GM12878 (cell line): ENCODE measurements at regions not wholly inside any gene's neighbourhood (a gene's known extent, or its start where the extent isn't known, plus 50 kb on each side); places are given as distances from the start of the nearest gene placed in this dataset.

Source experiments
- ATAC-seq: fragments of 200-7000 bp; cut with Tn5 transposase; 3 replicates; pipeline ENCODE4 v1.9.1; 2020; ENCODE audit warnings: mild to moderate bottlenecking, moderate library complexity
- BruUV-seq: library from RNA; stranded (reverse); fragments of 400-500 nt; replicated peaks from 2 replicates; lab custom pipeline; 2021; lab: Mats Ljungman, UMichigan
- CTCF ChIA-PET: fragments of 300-600 bp; sonication (Branson Sonifier 250); formaldehyde crosslinking; extraction: SDS; loops from one replicate; lab custom pipeline; 2021; ENCODE audit warnings: inconsistent platforms; lab: Yijun Ruan, JAX
- POLR2A ChIA-PET: fragments of 350-600 bp; formaldehyde crosslinking; extraction: SDS; loops from one replicate; lab custom pipeline; 2021; ENCODE audit warnings: inconsistent platforms; lab: Charles Lee
- RAD21 ChIA-PET: fragments of 300-600 bp; sonication (Branson Sonifier 250); formaldehyde crosslinking; loops from one replicate; lab custom pipeline; 2023; ENCODE audit warnings: antibody characterized with exemption; ENCODE audit not compliant: unreplicated experiment; lab: Charles Lee
- SMC1A ChIA-PET: fragments of 300-600 bp; sonication (Branson Sonifier 250); formaldehyde crosslinking; loops from one replicate; lab custom pipeline; 2023; ENCODE audit not compliant: unreplicated experiment, uncharacterized antibody; lab: Charles Lee
- DNase-seq: peaks from one replicate; pipeline ENCODE4 v3.0.0-alpha.2; 2011; ENCODE audit warnings: low read depth, low spot score
- FAIRE-seq: peaks from 3 replicates; lab custom pipeline; 2011; peaks lifted over from hg19 to GRCh38; lab: Jason Lieb, UNC
- H2AFZ ChIP-seq: 2 replicates; pipeline ENCODE4 v1.6.0; 2011; ENCODE audit warnings: low read depth, low read length, control low read depth; ENCODE audit not compliant: control insufficient read depth
- H3K27ac ChIP-seq: 2 replicates; pipeline ENCODE4 v1.5.1; 2011; ENCODE audit warnings: control low read depth; ENCODE audit not compliant: control insufficient read depth, insufficient read depth
- H3K27me3 ChIP-seq, 2 experiments: replicated peaks in 1 of 2; 2 replicates each; pipeline versions ENCODE4 v1.6.0 to v1.6.1; 2011; ENCODE audit warnings: low read length in 1 of 2; ENCODE audit not compliant: control insufficient read depth in 2 of 2, insufficient read depth in 2 of 2
- H3K36me3 ChIP-seq, 2 experiments: 2 replicates each; pipeline ENCODE4 v1.5.1; 2011; ENCODE audit warnings: low read length in 1 of 2; ENCODE audit not compliant: control insufficient read depth in 2 of 2, insufficient read depth in 2 of 2
- H3K4me1 ChIP-seq: 2 replicates; pipeline ENCODE4 v1.6.1; 2011; ENCODE audit warnings: mild to moderate bottlenecking, low read length, moderate library complexity, mixed read lengths; ENCODE audit not compliant: control insufficient read depth, insufficient read depth
- H3K4me2 ChIP-seq: 2 replicates; pipeline ENCODE4 v1.6.0; 2011; ENCODE audit warnings: control low read depth; ENCODE audit not compliant: control insufficient read depth, insufficient read depth
- H3K4me3 ChIP-seq: fragments of 200-600 bp; sonication (generic); 2 replicates; pipeline ENCODE4 v1.5.1; 2016
- H3K79me2 ChIP-seq: 2 replicates; pipeline ENCODE4 v1.6.0; 2011; ENCODE audit warnings: low read length; ENCODE audit not compliant: control insufficient read depth, insufficient read depth
- H3K9ac ChIP-seq: 2 replicates; pipeline ENCODE4 v1.8.0; 2011; ENCODE audit warnings: low read length, control low read depth, mixed read lengths; ENCODE audit not compliant: control insufficient read depth, insufficient read depth
- H3K9me3 ChIP-seq: replicated peaks from 3 replicates; pipeline ENCODE4 v1.5.1; 2011; ENCODE audit warnings: mild to moderate bottlenecking, low read length; ENCODE audit not compliant: control insufficient read depth, insufficient read depth
- H4K20me1 ChIP-seq: 2 replicates; pipeline ENCODE4 v1.6.0; 2011; ENCODE audit not compliant: control insufficient read depth, insufficient read depth
- JUNB ChIP-seq: IDR thresholded peaks from 2 replicates; pipeline ENCODE4 v1.6.1; 2016; ENCODE audit warnings: antibody characterized with exemption, mild to moderate bottlenecking
- PAX5 ChIP-seq: IDR thresholded peaks from 2 replicates; pipeline ENCODE4 v1.6.1; 2011; ENCODE audit warnings: low read depth, low read length, borderline replicate concordance
- SREBF2 ChIP-seq: IDR thresholded peaks from 2 replicates; pipeline ENCODE4 v1.6.1; 2012; ENCODE audit warnings: mild to moderate bottlenecking, low read length
- SUZ12 ChIP-seq: fragments of 200-600 bp; sonication (generic); IDR thresholded peaks from one replicate; pipeline ENCODE4 v1.6.1; 2018; ENCODE audit warnings: antibody characterized with exemption, mild to moderate bottlenecking; ENCODE audit not compliant: unreplicated experiment
- ZNF274 ChIP-seq: IDR thresholded peaks from one replicate; pipeline ENCODE4 v1.8.0; 2011; ENCODE audit not compliant: insufficient read length, insufficient read depth
- WGBS: methylation state at CpG from one replicate; pipeline ENCODE4 v1.1.6; 2016; ENCODE audit warnings: low lambda C conversion rate; ENCODE audit not compliant: insufficient replicate concordance, insufficient coverage; ENCODE audit errors: missing lambda C conversion rate; 5-methylcytosine and 5-hydroxymethylcytosine counted together
- in situ Hi-C: fragments of 300-500 bp; cut with MboI; formaldehyde crosslinking; loops from 9 replicates; pipeline ENCODE4 v1.14.3; 2018; ENCODE audit warnings: mixed read lengths
- intact Hi-C: fragments of 100-400 bp; cut with micrococcal nuclease; formaldehyde crosslinking; loops from one replicate; pipeline ENCODE4 v1.14.2; 2022; ENCODE audit not compliant: unreplicated experiment
- TF ChIP-seq, protein P1 (sequence below): fragments of 450-650 bp; IDR thresholded peaks from 2 replicates; pipeline ENCODE4 v1.6.1; 2018; ENCODE audit warnings: borderline replicate concordance, mild to moderate bottlenecking; ENCODE audit not compliant: partially characterized antibody
- TF ChIP-seq, protein P2 (sequence below): IDR thresholded peaks from 2 replicates; pipeline ENCODE4 v1.6.1; 2012; ENCODE audit warnings: low read depth, low read length, improper control_type of control experiment
- TF ChIP-seq, protein P3 (sequence below): fragments of 450-650 bp; IDR thresholded peaks from 2 replicates; pipeline ENCODE4 v1.6.1; 2017; ENCODE audit warnings: mild to moderate bottlenecking, moderate library complexity

DNA sequence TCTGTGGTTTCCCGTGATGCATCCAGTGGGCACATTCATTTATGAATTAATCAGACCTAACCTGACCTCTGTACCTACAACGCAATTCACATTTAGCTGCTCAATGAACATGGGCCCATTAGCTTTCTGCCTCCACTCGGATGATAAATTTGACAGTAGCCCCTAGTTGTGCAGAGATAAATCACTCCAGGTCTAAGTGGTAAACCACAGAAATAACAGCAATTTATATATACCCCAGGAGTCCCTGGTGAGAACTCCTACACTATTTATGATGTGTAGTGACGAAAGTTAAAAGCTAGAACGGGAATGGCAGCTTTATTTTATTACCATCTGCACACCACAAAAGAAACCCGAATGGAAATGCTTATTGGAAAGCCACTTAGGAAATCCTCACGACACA lies 371.5 kb downstream of the HAPSTR1 start:
- no peak overlapping the region for H3K27ac ChIP-seq
- no peaks in the 10 kb centered on the region for H3K9me3 ChIP-seq
- ChIA-PET CTCF (no interaction called here), RAD21 (no interaction called here), SMC1A (no interaction called here), POLR2A (no interaction called here)
- WGBS, result 11% methylated on average over 7 of the region's 7 CpGs
- H3K36me3 ChIP-seq, result no peaks in the 10 kb centered on the region
- ATAC-seq, result no peak
- TF ChIP-seq, protein P1, sequence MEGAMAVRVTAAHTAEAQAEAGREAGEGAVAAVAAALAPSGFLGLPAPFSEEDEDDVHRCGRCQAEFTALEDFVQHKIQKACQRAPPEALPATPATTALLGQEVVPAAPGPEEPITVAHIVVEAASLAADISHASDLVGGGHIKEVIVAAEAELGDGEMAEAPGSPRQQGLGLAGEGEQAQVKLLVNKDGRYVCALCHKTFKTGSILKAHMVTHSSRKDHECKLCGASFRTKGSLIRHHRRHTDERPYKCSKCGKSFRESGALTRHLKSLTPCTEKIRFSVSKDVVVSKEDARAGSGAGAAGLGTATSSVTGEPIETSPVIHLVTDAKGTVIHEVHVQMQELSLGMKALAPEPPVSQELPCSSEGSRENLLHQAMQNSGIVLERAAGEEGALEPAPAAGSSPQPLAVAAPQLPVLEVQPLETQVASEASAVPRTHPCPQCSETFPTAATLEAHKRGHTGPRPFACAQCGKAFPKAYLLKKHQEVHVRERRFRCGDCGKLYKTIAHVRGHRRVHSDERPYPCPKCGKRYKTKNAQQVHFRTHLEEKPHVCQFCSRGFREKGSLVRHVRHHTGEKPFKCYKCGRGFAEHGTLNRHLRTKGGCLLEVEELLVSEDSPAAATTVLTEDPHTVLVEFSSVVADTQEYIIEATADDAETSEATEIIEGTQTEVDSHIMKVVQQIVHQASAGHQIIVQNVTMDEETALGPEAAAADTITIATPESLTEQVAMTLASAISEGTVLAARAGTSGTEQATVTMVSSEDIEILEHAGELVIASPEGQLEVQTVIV, result no peak
- TF ChIP-seq PAX5 (no peak), JUNB (no peak), ZNF274 (no peak), SUZ12 (no peak), SREBF2 (no peak)
- TF ChIP-seq, protein P2, sequence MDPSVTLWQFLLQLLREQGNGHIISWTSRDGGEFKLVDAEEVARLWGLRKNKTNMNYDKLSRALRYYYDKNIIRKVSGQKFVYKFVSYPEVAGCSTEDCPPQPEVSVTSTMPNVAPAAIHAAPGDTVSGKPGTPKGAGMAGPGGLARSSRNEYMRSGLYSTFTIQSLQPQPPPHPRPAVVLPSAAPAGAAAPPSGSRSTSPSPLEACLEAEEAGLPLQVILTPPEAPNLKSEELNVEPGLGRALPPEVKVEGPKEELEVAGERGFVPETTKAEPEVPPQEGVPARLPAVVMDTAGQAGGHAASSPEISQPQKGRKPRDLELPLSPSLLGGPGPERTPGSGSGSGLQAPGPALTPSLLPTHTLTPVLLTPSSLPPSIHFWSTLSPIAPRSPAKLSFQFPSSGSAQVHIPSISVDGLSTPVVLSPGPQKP, result no peak
- TF ChIP-seq, protein P3, sequence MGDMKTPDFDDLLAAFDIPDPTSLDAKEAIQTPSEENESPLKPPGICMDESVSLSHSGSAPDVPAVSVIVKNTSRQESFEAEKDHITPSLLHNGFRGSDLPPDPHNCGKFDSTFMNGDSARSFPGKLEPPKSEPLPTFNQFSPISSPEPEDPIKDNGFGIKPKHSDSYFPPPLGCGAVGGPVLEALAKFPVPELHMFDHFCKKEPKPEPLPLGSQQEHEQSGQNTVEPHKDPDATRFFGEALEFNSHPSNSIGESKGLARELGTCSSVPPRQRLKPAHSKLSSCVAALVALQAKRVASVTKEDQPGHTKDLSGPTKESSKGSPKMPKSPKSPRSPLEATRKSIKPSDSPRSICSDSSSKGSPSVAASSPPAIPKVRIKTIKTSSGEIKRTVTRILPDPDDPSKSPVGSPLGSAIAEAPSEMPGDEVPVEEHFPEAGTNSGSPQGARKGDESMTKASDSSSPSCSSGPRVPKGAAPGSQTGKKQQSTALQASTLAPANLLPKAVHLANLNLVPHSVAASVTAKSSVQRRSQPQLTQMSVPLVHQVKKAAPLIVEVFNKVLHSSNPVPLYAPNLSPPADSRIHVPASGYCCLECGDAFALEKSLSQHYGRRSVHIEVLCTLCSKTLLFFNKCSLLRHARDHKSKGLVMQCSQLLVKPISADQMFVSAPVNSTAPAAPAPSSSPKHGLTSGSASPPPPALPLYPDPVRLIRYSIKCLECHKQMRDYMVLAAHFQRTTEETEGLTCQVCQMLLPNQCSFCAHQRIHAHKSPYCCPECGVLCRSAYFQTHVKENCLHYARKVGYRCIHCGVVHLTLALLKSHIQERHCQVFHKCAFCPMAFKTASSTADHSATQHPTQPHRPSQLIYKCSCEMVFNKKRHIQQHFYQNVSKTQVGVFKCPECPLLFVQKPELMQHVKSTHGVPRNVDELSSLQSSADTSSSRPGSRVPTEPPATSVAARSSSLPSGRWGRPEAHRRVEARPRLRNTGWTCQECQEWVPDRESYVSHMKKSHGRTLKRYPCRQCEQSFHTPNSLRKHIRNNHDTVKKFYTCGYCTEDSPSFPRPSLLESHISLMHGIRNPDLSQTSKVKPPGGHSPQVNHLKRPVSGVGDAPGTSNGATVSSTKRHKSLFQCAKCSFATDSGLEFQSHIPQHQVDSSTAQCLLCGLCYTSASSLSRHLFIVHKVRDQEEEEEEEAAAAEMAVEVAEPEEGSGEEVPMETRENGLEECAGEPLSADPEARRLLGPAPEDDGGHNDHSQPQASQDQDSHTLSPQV, result no peak
- DNase-seq, result no peak
- H4K20me1 ChIP-seq, result no peaks in the 10 kb centered on the region
- no peak overlapping the region for H3K9ac ChIP-seq
- no peaks in the 10 kb centered on the region for H3K4me1 ChIP-seq
- intact Hi-C loops (no loop called here), in situ Hi-C loops (no loop called here)
- H3K4me3 ChIP-seq, result no peak overlapping the region
- no peak overlapping the region for H2AFZ ChIP-seq
- no TSS peak for BruUV-seq
- FAIRE-seq, result no peak
- no peak overlapping the region for H3K4me2 ChIP-seq
- H3K27me3 ChIP-seq, result no peaks in the 10 kb centered on the region
- no peaks in the 10 kb centered on the region for H3K79me2 ChIP-seq
